HCT116 (cell line): ENCODE measurements at regions not wholly inside any gene's neighbourhood (a gene's known extent, or its start where the extent isn't known, plus 50 kb on each side); places are given as distances from the start of the nearest gene placed in this dataset.

Experiments used
- CTCF ChIP-seq, 3 experiments: fragments of 200-600 bp in 1 of 3; sonication (generic) in 1 of 3; IDR thresholded peaks in 2 of 3; conservative IDR thresholded peaks in 1 of 3; 2 replicates each; pipeline ENCODE4 v1.5.1; 2012 to 2017; ENCODE audit warnings: low read depth in 2 of 3, low read length in 2 of 3, antibody characterized with exemption in 1 of 3, borderline replicate concordance in 1 of 3, control low read depth in 1 of 3, mild to moderate bottlenecking in 1 of 3, mixed read lengths in 1 of 3, mixed run types in 1 of 3, moderate library complexity in 1 of 3; ENCODE audit not compliant: insufficient read depth in 1 of 3
- EZH2 ChIP-seq: fragments of 200-600 bp; sonication (generic); IDR thresholded peaks from 2 replicates; pipeline ENCODE4 v1.6.1; 2017; ENCODE audit warnings: antibody characterized with exemption, mixed run types
- EZH2phosphoT487 ChIP-seq: fragments of 200-600 bp; IDR thresholded peaks from 2 replicates; pipeline ENCODE4 v1.6.1; 2018; ENCODE audit warnings: antibody characterized with exemption, borderline replicate concordance
- FOSL1 ChIP-seq: IDR thresholded peaks from 2 replicates; pipeline ENCODE4 v1.6.1; 2012; ENCODE audit warnings: low read depth
- JUND ChIP-seq: IDR thresholded peaks from 2 replicates; pipeline ENCODE4 v1.6.1; 2012
- POLR2A ChIP-seq: IDR thresholded peaks from 2 replicates; pipeline ENCODE4 v1.7.0; 2011; ENCODE audit warnings: borderline replicate concordance; ENCODE audit not compliant: insufficient read depth, insufficient read length; ENCODE audit errors: extremely low read depth
- POLR2AphosphoS5 ChIP-seq: IDR thresholded peaks from 2 replicates; pipeline ENCODE4 v1.6.1; 2011; ENCODE audit warnings: mild to moderate bottlenecking, low read depth, low read length, moderate library complexity
- RAD21 ChIP-seq: IDR thresholded peaks from 2 replicates; pipeline ENCODE4 v1.6.1; 2012; ENCODE audit warnings: low read depth, mild to moderate bottlenecking
- SIN3A ChIP-seq: IDR thresholded peaks from 2 replicates; pipeline ENCODE4 v1.6.1; 2012; ENCODE audit warnings: low read depth
- SRF ChIP-seq: IDR thresholded peaks from 2 replicates; pipeline ENCODE4 v1.6.1; 2012; ENCODE audit warnings: low read depth
- TCF7L2 ChIP-seq: IDR thresholded peaks from 2 replicates; pipeline ENCODE4 v1.7.0; 2011; ENCODE audit warnings: borderline replicate concordance, inconsistent platforms; ENCODE audit not compliant: insufficient read depth, insufficient read length; ENCODE audit errors: extremely low read depth
- YY1 ChIP-seq: IDR thresholded peaks from 2 replicates; pipeline ENCODE4 v1.6.1; 2011; ENCODE audit warnings: low read length, low read depth, moderate library complexity, mild to moderate bottlenecking; ENCODE audit not compliant: insufficient replicate concordance; ENCODE audit errors: extremely low read depth
- ZNF274 ChIP-seq: fragments of 200-500 bp; sonication (Bioruptor generic); IDR thresholded peaks from 2 replicates; pipeline ENCODE4 v1.6.1; 2014; ENCODE audit warnings: mild to moderate bottlenecking, low read depth, low read length, inconsistent platforms
- TF ChIP-seq, protein P1 (sequence below): IDR thresholded peaks from 2 replicates; pipeline ENCODE4 v1.6.1; 2012

DNA sequence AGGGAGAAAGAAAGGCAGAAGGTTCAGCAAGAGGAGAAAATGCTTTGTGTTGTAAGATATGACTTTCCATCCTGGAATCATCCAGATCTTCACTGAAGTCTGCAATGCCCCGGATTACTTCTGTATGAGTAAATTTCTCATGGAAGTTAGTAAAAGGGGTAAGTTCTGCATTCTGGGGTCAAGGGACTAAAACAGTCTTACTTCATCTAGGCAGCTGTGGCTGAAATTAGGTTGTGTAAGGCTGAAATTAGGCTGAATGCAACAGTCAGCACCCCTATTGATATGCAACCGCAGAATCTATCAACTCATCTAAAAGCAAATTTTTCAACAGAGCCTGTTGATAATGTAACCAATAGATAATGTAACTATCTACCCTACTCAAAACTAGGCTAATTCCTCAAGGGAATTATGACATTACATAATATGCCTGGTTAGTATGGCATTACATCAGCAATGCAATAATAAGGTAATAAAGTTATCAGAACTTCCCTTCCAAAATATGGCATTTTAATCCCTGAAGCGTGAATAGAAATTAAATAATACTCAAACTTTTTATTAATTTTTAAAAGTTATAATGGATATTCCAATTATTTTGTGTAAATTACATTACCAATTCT, 671.7 kb upstream of the CITED2 start:
- TF ChIP-seq CTCF (IDR thresholded peaks at IDR 0.05 in 2 of 3, conservative IDR thresholded peaks at IDR 0.05 in 1 of 3; ENCODE audit: borderline replicate concordance in 1 of 3, insufficient read depth in 1 of 3, low read depth in 2 of 3, low read length in 2 of 3) (no peak), TCF7L2 (no peak), POLR2AphosphoS5 (no peak), POLR2A (no peak), JUND (no peak), FOSL1 (no peak), EZH2phosphoT487 (no peak), RAD21 (no peak), EZH2 (no peak), ZNF274 (no peak), SRF (no peak), SIN3A (no peak), YY1 (no peak)
- TF ChIP-seq, protein P1, sequence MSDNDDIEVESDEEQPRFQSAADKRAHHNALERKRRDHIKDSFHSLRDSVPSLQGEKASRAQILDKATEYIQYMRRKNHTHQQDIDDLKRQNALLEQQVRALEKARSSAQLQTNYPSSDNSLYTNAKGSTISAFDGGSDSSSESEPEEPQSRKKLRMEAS, result no peak
